Right cardiac atrium (tissue), 5 donors: ENCODE measurements at regions not wholly inside any gene's neighbourhood (a gene's known extent, or its start where the extent isn't known, plus 50 kb on each side); places are given as distances from the start of the nearest gene placed in this dataset.
"Not testable (repeated sequence)": the region's sequence is repeated elsewhere in the genome, so short reads cannot be mapped to it uniquely, and the experiment has no call there.

ENCODE experiments used
- ATAC-seq, 2 donors: fragments of 200-7000 bp; cut with Tn5 transposase; one replicate each; pipeline versions ENCODE4 v1.8.0 to v1.9.1; 2020; ENCODE audit warnings: moderate library complexity in 2 of 2, mild to moderate bottlenecking in 1 of 2
- DNase-seq, 3 donors: peaks; one replicate each; pipeline ENCODE4 v3.0.0-alpha.2; 2020
- H3K27ac ChIP-seq: one replicate; pipeline ENCODE4 v1.5.1; 2013; ENCODE audit warnings: mild to moderate bottlenecking, low read length, control low read depth, moderate library complexity
- H3K27me3 ChIP-seq: one replicate; pipeline ENCODE4 v1.6.1; 2013; ENCODE audit not compliant: control insufficient read depth, insufficient read depth
- H3K4me1 ChIP-seq: one replicate; pipeline ENCODE4 v1.6.1; 2013; ENCODE audit warnings: low read length; ENCODE audit not compliant: control insufficient read depth, insufficient read depth
- H3K4me3 ChIP-seq: one replicate; pipeline ENCODE4 v1.5.1; 2013; ENCODE audit warnings: low read length, control low read depth
- H3K9me3 ChIP-seq: one replicate; pipeline ENCODE4 v1.6.1; 2013; ENCODE audit warnings: low read length; ENCODE audit not compliant: control insufficient read depth
- WGBS: extraction: QIAGEN DNeasy Blood & Tissue Kit; methylation state at CpG from one replicate; pipeline ENCODE4 v1.1.7; 2013; 5-methylcytosine and 5-hydroxymethylcytosine counted together
- intact Hi-C, 4 donors: fragments of 100-400 bp; cut with DNase I; formaldehyde crosslinking; loops; one replicate each; pipeline versions ENCODE4 v1.11.0 to v1.14.0; 2022 to 2023
- donor health status: healthy with polysubstance abuse.
- donor health status: DM: no; HTN: yes; CAD: no.
- donor health status: DM: no; HTN: no; CAD: no.
- donor health status: DM: no; HTN: yes; CAD: no; lungs with severe emphysema.
- donor health status: DM: yes; HTN: yes; CAD: no.

DNA sequence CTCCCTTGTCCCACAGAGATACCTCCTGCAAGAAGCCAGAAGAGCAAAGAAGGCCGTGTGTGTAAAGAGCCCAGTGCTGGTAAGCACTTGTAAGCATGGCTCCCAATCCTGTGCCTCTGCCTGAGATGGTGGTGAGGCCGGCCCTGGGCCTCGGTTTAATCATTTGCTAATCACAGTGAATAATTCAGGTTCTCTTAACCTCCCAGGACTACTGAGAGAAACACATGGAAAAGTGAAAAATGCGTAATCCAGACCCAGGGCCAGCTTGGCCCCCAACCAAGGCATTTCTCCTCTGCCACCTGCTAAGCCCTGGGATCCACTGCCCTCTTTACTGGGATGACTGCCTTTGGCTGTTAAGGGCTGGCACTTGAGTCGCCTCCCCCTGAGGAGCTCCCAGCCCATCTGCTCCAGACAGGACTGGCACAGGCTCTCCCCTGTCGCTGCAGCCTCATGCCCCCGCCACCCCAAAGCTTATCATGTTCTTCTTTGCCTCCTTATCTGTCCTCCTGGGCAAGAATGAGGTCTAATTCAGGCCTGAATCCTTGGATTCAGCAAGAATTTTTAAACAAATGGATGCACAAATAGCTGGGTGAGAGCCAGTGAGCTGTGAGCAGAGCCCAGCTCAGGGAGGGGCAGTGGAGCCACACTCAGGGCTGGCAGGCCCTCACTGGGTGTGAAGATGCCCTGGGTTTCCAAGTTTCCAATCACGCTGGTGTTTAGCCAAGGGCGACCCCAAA is 193.9 kb upstream of the HS6ST1 start:
- no peaks in the 10 kb centered on the region for H3K27me3 ChIP-seq
- H3K4me3 ChIP-seq = no peak overlapping the region
- H3K27ac ChIP-seq = no peak overlapping the region
- ATAC-seq = peak; percentile 61 to 78
- H3K4me1 ChIP-seq = no peaks in the 10 kb centered on the region
- WGBS = 69% methylated on average over 9 of the region's 9 CpGs
- intact Hi-C loops = loop anchor here in 1 of 4 donors (5.0 kb wide), 1 partner anchor 45 kb away; no protein-coding TSS in a partner anchor
- DNase-seq = peak in 1 of 3 donors; percentile 59
- H3K9me3 ChIP-seq = no peaks in the 10 kb centered on the region

DNA sequence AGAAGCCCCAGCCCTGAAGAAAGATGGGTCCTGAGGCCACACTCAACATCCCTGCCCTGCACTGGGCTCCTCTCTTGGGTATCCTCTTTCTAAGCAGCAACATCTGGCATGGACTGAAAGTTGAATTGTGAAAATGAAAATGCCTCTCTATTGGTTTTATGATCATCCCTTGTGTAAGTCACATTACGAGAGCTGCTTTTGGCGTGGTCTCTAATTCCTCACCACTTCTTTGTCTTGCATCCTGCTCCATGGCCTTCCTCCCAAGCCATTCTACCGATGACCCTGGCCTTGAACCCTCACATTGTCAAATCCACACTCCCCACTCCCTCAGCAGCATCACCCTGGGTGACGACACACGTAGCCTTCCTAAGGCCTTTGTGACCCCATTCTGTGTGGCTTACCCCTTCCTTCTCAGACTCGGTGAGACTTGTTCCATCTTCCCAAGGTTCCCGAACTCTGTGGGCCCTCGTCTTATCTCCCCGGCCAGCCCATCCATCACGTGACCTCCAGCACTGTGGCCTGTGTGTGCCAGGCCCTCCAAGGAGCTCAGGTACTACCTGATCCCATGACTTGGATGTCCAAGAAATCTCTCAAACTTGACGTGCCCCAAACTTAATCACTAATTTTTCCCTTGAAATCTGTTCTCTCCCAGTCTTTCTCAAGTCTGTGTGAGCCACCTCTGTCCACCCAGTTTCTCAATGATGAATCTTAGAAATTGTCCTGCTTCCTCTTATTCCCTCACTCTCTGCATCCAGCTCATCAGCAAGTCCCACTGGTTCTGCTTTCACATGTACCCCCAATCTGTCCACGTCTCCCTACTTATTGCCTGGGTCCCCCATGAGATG is 194.7 kb upstream of the HS6ST1 start:
- ATAC-seq = peak in 1 of 2 donors; percentile 45
- DNase-seq = no peak
- intact Hi-C loops = loop anchor here in 1 of 4 donors (5.0 kb wide), 1 partner anchor 46 kb away; no protein-coding TSS in a partner anchor
- H3K9me3 ChIP-seq = no peaks in the 10 kb centered on the region
- WGBS = 87% methylated on average over 12 of the region's 12 CpGs
- no peaks in the 10 kb centered on the region for H3K4me1 ChIP-seq
- H3K4me3 ChIP-seq = no peak overlapping the region
- no peak overlapping the region for H3K27ac ChIP-seq
- H3K27me3 ChIP-seq = no peaks in the 10 kb centered on the region

DNA sequence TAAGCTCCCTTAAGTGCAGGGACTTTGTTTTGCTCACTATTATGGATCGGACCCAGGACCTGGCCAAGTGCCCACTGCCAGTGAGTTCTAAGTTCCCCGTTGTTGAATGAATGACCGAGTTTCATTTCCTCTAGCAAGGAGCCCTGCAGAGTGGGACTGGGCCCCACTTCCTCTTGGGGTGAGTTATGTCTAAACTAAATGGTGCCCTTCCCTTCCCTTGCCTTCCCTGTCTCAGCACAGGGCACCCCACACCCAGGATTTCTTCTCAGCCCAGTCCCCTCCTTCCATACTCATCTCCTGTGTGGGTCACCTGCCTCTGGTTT is 195.3 kb upstream of the HS6ST1 start:
- H3K4me3 ChIP-seq = no peak overlapping the region
- peak; percentile 28 to 73 (median 65) for DNase-seq
- no peak overlapping the region for H3K27ac ChIP-seq
- ATAC-seq = peak; percentile 59 to 63
- intact Hi-C loops = loop anchor here in 1 of 4 donors (5.0 kb wide), 1 partner anchor 47 kb away; no protein-coding TSS in a partner anchor
- H3K4me1 ChIP-seq = no peaks in the 10 kb centered on the region
- no peaks in the 10 kb centered on the region for H3K9me3 ChIP-seq
- H3K27me3 ChIP-seq = no peaks in the 10 kb centered on the region
- 63% methylated on average over 3 of the region's 3 CpGs for WGBS

DNA sequence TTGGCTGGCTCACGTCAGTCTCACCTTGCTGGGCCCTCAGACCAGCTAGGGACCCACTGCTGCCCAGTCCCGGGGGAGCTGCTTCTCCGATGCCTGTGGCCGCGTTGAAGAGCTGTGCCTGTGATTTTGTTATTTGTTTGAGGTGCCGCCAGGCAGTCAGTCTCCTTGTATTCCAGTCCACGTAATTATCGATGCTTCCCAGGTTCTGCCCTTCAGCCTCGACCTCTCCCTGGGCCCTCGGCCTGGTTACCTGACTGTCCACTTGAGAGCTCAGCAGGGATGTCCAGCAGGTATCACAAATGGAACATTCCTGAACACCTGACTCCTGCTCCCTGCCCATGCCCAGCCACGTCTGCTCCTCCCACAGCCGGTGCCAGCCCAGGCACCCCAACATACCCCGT is 195.9 kb upstream of the HS6ST1 start:
- DNase-seq = no peak
- 92% methylated on average over 13 of the region's 13 CpGs for WGBS
- no peak overlapping the region for H3K27ac ChIP-seq
- no peaks in the 10 kb centered on the region for H3K9me3 ChIP-seq
- no peaks in the 10 kb centered on the region for H3K4me1 ChIP-seq
- intact Hi-C loops = loop anchor here in 1 of 4 donors (5.0 kb wide), 1 partner anchor 47 kb away; no protein-coding TSS in a partner anchor
- no peaks in the 10 kb centered on the region for H3K27me3 ChIP-seq
- no peak for ATAC-seq
- no peak overlapping the region for H3K4me3 ChIP-seq

DNA sequence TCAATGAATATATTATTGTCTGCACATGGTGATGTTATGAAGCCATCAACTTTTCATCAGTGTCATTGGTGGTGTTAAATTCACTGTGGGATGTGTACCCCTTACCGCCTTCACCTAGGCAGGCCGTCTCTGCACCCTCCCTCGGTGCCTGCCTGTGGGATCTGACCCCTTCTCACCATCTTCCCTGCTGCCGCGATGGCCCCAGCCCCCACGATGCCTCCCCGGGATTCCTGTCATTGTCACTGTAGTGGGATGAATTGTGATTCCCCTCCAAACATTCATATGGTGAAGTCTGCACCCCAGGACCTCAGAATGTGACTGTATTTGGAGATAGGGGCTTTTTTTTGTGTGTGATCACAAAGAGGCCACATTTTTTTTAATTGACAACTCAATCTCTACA is 198.3 kb upstream of the HS6ST1 start:
- no peaks in the 10 kb centered on the region for H3K27me3 ChIP-seq
- 71% methylated on average over 7 of the region's 7 CpGs for WGBS
- no peak for ATAC-seq
- intact Hi-C loops = no loop called here
- H3K4me3 ChIP-seq = no peak overlapping the region
- DNase-seq = no peak
- no peaks in the 10 kb centered on the region for H3K4me1 ChIP-seq
- H3K27ac ChIP-seq = no peak overlapping the region
- no peaks in the 10 kb centered on the region for H3K9me3 ChIP-seq

DNA sequence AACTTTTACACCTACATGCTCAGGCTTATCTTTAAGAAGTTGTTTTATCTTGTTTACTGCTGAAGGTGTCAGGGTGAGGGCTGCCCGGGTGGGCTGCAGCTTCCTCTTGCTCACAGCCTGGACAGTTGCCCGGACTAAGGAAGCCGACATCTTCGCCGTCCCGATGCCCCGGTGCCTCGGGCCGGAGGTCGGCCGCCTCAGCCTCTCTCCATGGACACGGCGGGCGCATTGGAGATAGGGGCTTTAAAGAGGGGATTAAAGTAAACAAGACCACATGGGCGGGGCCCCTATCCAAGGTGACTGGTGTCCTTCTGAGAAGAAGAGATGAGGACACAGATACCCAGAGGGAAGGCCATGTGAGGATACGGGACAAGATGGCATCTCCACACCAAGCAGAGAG is 200.4 kb upstream of the HS6ST1 start:
- H3K9me3 ChIP-seq, intact Hi-C loops, H3K4me1 ChIP-seq, H3K4me3 ChIP-seq, DNase-seq, H3K27me3 ChIP-seq, H3K27ac ChIP-seq, ATAC-seq: not testable (repeated sequence)
- 79% methylated on average over 16 of the region's 16 CpGs for WGBS

DNA sequence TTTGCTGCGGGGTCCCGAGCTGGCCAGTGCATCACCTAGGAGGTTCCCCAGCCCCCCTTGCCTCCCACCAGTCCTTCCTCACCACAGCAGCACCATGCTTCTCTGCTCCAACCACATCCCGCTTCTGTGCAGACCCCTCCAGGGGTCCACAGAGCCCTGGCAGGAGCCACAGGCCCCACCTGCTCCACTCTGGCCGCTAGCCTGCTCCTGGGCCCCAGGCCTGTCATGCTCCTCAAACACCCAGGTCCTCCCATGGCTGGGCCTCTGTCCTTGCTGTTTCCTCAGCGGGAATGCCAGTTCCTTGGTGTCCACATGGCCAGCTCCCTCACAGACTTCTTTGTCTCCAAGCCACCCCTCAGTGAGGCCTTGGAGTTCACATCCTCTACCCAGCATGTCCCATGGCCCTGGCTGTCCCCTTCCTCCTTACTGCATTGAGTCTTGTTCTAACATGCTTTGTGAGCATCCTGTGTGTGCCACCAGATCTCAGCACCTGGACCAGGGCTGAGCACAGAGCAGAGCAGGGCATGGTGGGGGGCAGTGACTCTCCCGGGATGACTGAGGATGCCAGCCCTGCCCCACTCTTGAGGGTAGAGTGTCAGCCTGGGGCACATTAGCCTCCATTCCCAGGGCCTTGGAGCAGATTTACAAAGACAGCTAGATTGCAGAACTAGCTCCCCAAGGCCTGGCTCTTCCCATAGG is 201.0 kb upstream of the HS6ST1 start:
- no peak for ATAC-seq
- 97% methylated on average over 6 of the region's 6 CpGs for WGBS
- Histone ChIP-seq H3K27ac (no peak overlapping the region), H3K9me3 (no peaks in the 10 kb centered on the region), H3K4me3 (no peak overlapping the region), H3K27me3 (no peaks in the 10 kb centered on the region), H3K4me1 (no peaks in the 10 kb centered on the region)
- intact Hi-C loops = no loop called here
- DNase-seq = no peak

DNA sequence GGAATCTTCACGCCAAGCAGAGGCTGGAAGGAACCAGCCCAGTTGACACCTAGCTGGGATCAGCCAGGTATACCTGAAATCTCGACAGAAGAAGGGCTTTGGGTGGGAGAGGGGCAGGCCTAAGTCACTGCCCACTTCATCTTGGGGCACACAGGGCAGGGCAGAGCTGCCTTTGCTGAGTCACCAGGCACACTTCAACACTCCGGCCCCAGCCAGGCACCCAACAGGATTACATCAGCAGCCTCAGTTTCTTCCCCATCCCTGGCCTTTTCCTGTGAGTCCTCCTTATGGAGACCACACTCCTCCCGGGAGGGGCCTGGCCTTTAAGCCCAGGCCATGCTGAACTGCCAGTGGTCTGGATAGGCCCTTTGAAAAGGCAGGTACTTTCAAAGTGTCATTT is 201.7 kb upstream of the HS6ST1 start:
- ATAC-seq (no peak), DNase-seq (no peak)
- WGBS = 89% methylated on average over 4 of the region's 4 CpGs
- Histone ChIP-seq H3K27ac (no peak overlapping the region), H3K4me1 (no peaks in the 10 kb centered on the region), H3K4me3 (no peak overlapping the region), H3K27me3 (no peaks in the 10 kb centered on the region), H3K9me3 (no peaks in the 10 kb centered on the region)
- intact Hi-C loops = no loop called here

DNA sequence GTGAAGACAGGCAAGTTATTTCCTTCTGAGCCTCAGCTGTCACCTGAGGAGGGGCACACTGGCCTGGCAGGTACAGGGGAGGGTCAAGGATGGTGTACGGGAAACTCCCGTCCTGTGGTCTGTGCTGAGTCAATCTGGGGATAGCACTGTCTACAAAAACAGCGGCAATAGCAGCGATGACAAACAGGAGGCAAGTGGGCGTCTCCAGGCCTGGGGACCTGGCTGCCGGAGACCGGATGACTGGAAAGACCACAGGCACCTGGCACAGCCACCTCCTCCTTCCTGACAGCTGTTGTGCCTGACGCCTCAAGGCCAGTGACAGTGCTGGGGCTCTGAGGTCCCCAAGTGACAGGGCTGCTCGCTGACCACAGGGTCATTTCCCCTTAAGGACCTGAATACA is 202.1 kb upstream of the HS6ST1 start:
- intact Hi-C loops = no loop called here
- Histone ChIP-seq H3K9me3 (no peaks in the 10 kb centered on the region), H3K4me3 (no peak overlapping the region), H3K27me3 (no peaks in the 10 kb centered on the region), H3K27ac (no peak overlapping the region), H3K4me1 (no peaks in the 10 kb centered on the region)
- DNase-seq = no peak
- ATAC-seq = no peak
- WGBS = 77% methylated on average over 9 of the region's 9 CpGs

DNA sequence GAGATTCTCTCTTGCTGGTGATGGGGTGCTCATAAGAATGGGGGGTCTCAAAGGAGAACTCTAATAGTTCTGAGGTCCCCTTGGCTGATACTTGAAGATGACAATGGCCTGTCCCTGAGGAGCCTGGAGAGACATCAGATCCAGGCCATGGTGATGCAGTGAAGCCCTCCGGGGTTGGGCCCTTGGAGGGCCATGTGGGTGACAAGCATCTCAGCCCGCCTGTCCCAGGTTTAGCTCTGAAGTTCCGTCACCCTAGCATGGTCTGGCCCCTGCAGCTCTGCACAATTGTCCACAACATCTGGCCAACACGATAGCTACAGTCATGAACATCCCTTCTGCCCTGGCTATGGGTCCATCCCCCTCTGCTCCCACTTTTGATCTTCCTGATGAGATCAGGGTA is 202.8 kb upstream of the HS6ST1 start:
- DNase-seq = no peak
- no peak overlapping the region for H3K4me3 ChIP-seq
- no peak for ATAC-seq
- intact Hi-C loops = no loop called here
- H3K9me3 ChIP-seq = no peaks in the 10 kb centered on the region
- 88% methylated on average over 4 of the region's 4 CpGs for WGBS
- no peaks in the 10 kb centered on the region for H3K27me3 ChIP-seq
- no peak overlapping the region for H3K27ac ChIP-seq
- no peaks in the 10 kb centered on the region for H3K4me1 ChIP-seq

DNA sequence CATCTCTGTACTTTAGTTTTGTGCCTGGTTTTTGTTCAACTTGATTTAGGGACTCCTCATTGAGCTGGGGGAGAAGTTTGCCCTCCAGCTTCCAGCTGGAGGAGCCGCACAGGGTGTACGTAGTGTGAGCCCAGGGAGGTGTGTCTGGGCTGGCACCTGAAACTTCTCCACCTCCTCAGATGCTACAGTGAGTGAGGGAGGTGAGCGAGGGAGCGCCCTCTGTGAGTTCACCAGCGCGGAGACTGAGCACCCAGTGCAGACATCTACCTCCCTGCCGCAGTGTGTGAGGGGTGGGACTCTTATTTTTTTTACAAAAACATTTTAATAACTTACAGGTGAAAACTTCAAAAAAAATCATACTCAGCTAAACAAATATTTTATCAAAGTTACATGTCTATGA is 204.2 kb upstream of the HS6ST1 start:
- intact Hi-C loops = no loop called here
- ATAC-seq (no peak), DNase-seq (no peak)
- H3K27ac ChIP-seq = no peak overlapping the region
- 94% methylated on average over 7 of the region's 7 CpGs for WGBS
- no peak overlapping the region for H3K4me3 ChIP-seq
- no peaks in the 10 kb centered on the region for H3K4me1 ChIP-seq
- no peaks in the 10 kb centered on the region for H3K9me3 ChIP-seq
- no peaks in the 10 kb centered on the region for H3K27me3 ChIP-seq
